GM21717 (cell line): ENCODE measurements at regions not wholly inside any gene's neighbourhood (a gene's known extent, or its start where the extent isn't known, plus 50 kb on each side); places are given as distances from the start of the nearest gene placed in this dataset.
"Not testable (repeated sequence)": the region's sequence is repeated elsewhere in the genome, so short reads cannot be mapped to it uniquely, and the experiment has no call there.

Experiments
- ATAC-seq: cut with Tn5 transposase; IDR thresholded peaks from one replicate; pipeline ENCODE4 v1.9.1; 2021; ENCODE audit warnings: mild to moderate bottlenecking, moderate library complexity; ENCODE audit not compliant: unreplicated experiment

- not testable (repeated sequence) for ATAC-seq
Observed at GRCh38 chr1:78203410-78203982, 157.7 kb downstream of the GIPC2 start.

- no peak for ATAC-seq
Observed at GRCh38 chr1:78210175-78210574, 164.4 kb downstream of the GIPC2 start.

GRCh38 chr1:78211483-78212092 lies 165.8 kb downstream of the GIPC2 start:
- no peak for ATAC-seq

DNA sequence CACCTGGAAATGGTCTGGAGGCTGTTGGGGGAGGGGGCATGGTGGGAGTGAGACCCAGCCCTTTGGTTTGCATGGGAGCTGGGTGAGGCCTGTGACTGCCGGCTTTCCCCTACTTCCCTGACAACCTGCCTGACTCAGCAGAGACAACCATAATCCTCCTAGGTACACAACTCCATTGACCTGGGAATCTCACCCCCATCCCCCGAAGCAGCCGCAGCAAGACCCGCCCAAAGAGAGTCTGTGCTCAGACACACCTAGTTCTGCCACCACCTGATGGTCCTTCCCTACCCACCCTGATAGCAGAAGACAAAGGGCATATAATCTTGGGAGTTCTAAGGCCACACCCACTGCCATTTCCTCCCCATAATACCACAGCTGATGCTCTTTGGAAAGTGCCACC lies 168.6 kb downstream of the GIPC2 start:
- no peak for ATAC-seq

- no peak for ATAC-seq
Observed at GRCh38 chr1:78222225-78222959, 176.6 kb downstream of the GIPC2 start.

DNA sequence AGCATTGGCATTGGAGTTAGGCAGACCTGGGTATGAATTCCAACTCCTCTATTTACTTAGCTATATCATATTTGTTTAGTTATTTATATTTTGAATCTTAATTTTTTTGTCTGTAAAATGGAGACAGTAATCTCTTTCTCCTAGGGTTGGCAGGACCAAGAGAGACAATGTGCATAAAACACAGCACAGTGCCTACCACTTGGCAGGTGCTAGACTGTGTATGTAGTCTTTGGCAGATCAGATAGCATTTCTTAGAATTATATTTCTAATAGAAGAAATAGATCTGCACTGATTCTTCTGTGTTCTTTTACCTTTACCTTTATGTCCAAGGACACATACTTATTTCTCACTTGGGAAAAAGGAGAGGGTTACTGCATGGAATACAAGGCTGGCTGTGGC lies 177.2 kb downstream of the GIPC2 start:
- ATAC-seq = no peak

DNA sequence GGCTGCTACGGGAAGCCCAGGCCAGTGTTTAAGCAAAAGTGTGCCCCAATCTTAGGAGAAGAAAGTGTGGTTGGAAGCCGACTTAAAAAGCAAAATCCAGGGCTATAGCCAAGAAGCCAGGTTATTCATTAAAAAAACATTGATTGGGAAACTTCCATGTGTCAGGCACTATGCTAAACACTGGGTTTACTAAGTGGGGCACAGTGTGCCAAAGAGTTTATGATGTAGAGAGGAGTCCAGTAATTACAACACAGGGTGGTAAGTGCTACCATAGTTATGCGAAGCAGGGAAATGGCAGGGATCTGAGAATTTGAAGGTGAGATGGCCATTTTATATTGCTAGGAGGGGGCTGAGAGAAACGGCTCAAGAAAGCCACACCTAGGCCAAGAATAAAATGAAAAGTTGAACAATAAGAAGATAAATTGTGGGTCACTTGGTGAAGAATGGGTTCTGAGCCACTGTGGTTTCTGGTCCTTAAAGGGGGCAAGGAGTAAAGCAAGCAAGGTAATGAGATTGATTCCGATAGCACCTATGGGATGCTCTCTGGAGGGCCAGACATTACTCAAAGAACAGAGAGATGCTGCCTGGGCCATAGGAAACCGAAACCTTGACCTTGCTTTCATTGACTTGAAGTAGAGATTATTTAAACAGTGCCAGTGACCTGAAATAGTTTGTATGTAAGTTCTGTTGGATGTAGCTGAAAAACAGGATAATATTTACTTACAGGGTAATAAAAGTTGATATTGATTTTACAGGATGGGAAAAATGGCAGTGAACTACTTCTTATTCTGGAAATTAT lies 177.8 kb downstream of the GIPC2 start:
- no peak for ATAC-seq

GRCh38 chr1:78224246-78224785 lies 178.6 kb downstream of the GIPC2 start:
- ATAC-seq = no peak

GRCh38 chr1:78224861-78225552 lies 179.2 kb downstream of the GIPC2 start:
- no peak for ATAC-seq

- no peak for ATAC-seq
Observed at GRCh38 chr1:78226784-78227183, 181.0 kb downstream of the GIPC2 start.

- ATAC-seq = no peak
Observed at GRCh38 chr1:78227705-78228635, 182.2 kb downstream of the GIPC2 start.

- no peak for ATAC-seq
Observed at GRCh38 chr1:78229344-78229743, 183.6 kb downstream of the GIPC2 start.

DNA sequence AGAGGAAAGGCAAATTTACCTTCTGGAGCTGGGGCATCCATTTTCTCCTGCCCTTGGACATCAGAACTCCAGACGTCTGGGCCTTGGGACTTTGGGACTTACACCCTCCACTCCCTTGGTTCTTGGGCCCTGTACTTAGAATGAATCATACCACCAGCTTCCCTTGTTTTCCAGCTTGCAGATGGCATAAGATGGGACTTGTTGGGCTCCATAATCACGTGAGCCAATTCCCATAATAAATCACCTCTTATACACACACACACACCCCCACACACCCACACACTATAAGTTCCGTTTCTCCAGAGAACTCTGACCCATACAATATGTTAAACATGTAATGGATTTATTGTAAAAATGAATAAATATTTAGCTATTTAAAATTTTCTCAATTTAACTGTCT lies 185.7 kb downstream of the GIPC2 start:
- no peak for ATAC-seq

DNA sequence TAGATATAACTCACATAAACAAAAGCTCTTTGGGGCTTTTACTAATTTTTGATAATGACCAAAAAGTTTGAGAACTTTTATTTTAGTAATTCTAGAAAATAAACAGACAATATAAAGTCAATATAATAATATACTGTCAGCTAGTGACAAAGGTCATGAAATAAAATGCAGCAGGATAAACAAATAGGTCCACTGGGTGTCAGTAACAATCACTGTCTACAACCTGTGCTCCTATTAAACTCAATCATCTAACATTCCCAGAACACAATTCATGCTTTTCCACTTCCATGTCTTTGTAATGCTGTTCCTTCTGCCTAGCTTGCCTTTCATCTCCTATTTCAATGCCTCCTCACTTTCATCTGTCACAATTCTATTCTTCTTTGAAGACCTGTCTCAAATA lies 186.1 kb downstream of the GIPC2 start:
- no peak for ATAC-seq

DNA sequence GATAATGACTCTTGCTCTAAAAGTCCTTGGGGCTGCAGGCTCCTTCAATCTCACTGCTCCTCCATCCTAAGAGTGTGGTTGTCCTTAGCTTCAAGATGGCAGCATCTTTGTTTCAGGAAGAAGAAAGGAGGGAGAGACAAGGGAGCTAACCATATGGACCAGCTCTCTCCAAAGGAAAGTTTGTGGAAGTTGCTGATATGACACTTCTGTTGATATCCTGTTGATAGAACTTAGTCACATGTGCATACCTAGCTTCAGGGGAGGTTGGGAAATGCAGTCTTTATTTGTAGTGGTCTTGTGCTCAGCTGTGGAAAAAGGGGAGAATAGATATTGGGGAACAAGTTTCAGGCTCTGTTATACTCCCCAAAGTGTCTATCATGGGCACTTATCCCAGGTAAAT lies 186.9 kb downstream of the GIPC2 start:
- ATAC-seq = no peak

- ATAC-seq = no peak
Observed at GRCh38 chr1:78234496-78234895, 188.7 kb downstream of the GIPC2 start.

GRCh38 chr1:78236716-78237115 lies 190.9 kb downstream of the GIPC2 start:
- ATAC-seq = no peak

DNA sequence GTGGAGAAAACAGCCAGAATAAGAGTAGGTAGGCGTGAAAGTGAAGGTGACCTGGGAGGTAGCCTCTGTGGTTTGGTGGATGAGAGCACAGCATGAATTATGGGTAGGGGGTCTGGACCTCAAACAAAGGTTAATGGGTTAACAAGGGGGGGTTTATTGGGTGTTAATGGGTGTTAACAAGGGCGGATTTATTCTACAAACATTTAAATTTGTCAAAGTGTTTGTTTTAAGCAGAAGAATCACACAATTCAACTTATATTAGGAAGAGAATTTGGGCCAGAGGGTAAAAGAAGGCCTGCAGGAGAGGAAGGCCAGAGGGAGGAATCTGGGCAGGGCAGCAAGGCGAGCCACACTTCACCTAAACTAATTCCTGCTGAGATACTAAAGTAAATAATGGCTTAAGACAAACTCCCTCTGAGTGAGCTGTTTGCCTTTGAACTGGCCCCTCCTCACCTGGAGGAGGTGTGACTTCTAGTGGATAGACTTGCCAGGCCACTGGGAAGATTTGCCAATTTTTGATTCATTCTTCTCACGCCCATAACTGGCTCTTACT lies 191.7 kb downstream of the GIPC2 start:
- ATAC-seq = no peak

DNA sequence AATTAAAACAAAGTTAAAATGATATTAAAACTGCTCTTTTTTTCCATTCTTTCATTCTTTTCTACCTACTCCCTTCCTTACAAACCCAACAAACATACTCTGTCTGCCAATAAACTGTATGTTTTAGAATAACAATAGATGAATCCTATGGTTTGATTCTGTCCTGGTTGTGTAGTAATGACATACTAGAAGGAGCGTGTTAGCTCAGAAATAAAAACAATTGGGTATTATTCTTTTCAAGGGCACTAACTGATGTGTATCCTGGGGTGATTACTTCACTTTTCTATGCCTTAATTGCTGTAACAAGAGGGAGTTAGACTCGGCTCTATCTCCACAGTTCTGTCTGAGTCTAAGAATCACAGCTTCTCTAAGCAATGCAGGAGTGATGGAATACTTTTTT lies 194.4 kb downstream of the GIPC2 start:
- no peak for ATAC-seq
